ENCODE measurements at regions not wholly inside any gene's neighbourhood (a gene's known extent, or its start where the extent isn't known, plus 50 kb on each side); places are given as distances from the start of the nearest gene placed in this dataset.

DNA sequence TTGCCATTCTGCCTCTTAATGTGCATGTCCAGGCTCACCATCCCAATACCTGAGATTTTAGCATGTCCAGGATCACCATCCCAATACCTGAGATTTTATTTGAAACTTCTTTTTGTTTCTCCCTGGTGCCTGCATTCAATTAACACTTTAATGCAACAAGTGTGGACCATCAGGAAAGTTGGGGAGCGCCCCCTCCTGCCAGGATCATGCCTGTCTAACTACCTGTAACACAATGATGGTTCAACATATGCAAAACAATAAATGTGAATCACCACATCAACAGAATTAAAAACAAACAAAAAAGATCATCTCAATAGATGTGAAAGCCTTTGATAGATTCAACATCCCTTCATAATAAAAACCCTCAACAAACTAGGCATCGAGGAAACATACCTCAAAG lies 1359.5 kb upstream of the DIAPH2 start:
- no peaks in the 10 kb centered on the region for H3K27me3 Mint-ChIP-seq (ENCODE audit: low read depth)
- TF ChIP-seq, protein P1, sequence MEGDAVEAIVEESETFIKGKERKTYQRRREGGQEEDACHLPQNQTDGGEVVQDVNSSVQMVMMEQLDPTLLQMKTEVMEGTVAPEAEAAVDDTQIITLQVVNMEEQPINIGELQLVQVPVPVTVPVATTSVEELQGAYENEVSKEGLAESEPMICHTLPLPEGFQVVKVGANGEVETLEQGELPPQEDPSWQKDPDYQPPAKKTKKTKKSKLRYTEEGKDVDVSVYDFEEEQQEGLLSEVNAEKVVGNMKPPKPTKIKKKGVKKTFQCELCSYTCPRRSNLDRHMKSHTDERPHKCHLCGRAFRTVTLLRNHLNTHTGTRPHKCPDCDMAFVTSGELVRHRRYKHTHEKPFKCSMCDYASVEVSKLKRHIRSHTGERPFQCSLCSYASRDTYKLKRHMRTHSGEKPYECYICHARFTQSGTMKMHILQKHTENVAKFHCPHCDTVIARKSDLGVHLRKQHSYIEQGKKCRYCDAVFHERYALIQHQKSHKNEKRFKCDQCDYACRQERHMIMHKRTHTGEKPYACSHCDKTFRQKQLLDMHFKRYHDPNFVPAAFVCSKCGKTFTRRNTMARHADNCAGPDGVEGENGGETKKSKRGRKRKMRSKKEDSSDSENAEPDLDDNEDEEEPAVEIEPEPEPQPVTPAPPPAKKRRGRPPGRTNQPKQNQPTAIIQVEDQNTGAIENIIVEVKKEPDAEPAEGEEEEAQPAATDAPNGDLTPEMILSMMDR (IDR thresholded peaks at IDR 0.05): no peak

DNA sequence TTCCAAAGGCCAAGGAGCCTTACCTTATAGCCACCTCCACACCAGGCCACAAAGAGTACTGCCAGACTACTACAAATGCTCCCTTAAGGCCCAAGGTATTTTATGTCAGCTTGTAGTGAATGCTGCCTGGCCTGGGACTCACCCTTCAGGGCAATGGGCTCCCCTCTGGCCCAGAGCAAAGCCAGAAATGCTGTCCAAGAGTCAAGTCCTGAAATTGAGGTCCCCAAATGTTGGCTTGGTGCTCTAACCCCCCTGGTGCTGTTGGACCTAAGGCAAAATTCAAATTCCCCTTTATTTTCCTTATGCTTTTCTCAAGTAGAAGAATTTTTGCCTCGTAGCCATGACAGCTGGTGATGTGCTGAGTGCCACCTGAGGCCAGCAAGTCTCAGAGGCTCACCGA lies 1354.3 kb upstream of the DIAPH2 start:
- peaks cover 13% of the 10 kb centered on the region for H3K9me3 Mint-ChIP-seq (ENCODE audit: low read depth)
- no peaks in the 10 kb centered on the region for H3K36me3 Mint-ChIP-seq (ENCODE audit: low read depth)
- no peaks in the 10 kb centered on the region for H3K27me3 Mint-ChIP-seq (ENCODE audit: low read depth)
- H3K4me1 Mint-ChIP-seq (ENCODE audit: low read depth): no peaks in the 10 kb centered on the region
- H3K27ac Mint-ChIP-seq (ENCODE audit: unreplicated experiment): no peak overlapping the region
- no peak for DNase-seq (ENCODE audit: low spot score)
- TF ChIP-seq, protein P1 (IDR thresholded peaks at IDR 0.05): no peak
- H3K4me3 Mint-ChIP-seq (ENCODE audit: unreplicated experiment): no peak overlapping the region

More for the DNA sequence above, 1359.5 kb upstream of the DIAPH2 start:
- Mint-ChIP-seq H3K4me3 (ENCODE audit: unreplicated experiment) (no peak overlapping the region), H3K9me3 (ENCODE audit: low read depth) (peaks cover 13% of the 10 kb centered on the region), H3K36me3 (ENCODE audit: low read depth) (no peaks in the 10 kb centered on the region), H3K27ac (ENCODE audit: unreplicated experiment) (no peak overlapping the region), H3K4me1 (ENCODE audit: low read depth) (no peaks in the 10 kb centered on the region)
- DNase-seq (ENCODE audit: low spot score): no peak

DNA sequence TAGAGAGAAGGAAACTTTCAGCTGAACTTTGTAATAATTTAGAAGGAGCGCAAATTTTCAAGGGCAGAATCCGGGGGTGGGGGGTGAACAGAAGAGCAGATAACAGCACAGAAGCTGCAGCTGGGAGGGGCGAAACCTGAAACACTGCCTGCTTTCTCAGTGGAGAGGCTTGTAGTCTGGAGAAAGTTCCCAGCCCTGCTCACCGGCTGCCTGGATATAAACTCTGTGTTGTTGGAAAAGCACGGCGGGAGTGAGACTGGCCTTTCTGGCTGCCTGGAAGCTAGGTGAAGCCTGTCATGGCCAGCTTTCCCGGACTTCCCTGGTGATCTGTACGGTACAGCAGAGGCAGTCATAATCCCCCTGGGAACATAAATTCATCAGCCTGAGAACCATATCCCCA lies 1352.1 kb upstream of the DIAPH2 start:
- TF ChIP-seq, protein P1 (IDR thresholded peaks at IDR 0.05): no peak
- H3K4me3 Mint-ChIP-seq (ENCODE audit: unreplicated experiment): no peak overlapping the region
- no peaks in the 10 kb centered on the region for H3K36me3 Mint-ChIP-seq (ENCODE audit: low read depth)
- no peak for DNase-seq (ENCODE audit: low spot score)
- no peak overlapping the region for H3K27ac Mint-ChIP-seq (ENCODE audit: unreplicated experiment)
- peaks cover 14% of the 10 kb centered on the region for H3K9me3 Mint-ChIP-seq (ENCODE audit: low read depth)
- H3K4me1 Mint-ChIP-seq (ENCODE audit: low read depth): no peaks in the 10 kb centered on the region
- H3K27me3 Mint-ChIP-seq (ENCODE audit: low read depth): no peaks in the 10 kb centered on the region

DNA sequence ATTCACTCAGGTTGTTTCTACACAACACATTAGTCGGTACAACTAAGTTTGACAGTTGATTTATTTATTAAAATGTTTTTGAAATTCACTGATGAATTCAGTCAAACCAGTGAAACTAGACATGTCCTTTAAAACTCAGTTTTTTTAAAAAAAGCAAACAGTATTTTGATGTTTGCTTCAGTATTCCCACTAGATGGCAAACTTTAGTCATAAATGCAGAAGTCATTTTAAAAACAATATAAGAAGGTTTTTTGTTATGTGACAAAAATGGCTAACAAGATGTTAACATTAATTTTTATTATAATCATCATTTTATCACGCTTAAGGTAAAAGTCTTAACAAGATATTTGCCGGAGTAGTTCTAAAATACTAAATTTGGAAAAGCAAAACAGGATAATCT lies 1337.8 kb upstream of the DIAPH2 start:
- Mint-ChIP-seq H3K27me3 (ENCODE audit: low read depth) (no peaks in the 10 kb centered on the region), H3K4me1 (ENCODE audit: low read depth) (no peaks in the 10 kb centered on the region), H3K4me3 (ENCODE audit: unreplicated experiment) (no peak overlapping the region), H3K9me3 (ENCODE audit: low read depth) (no peaks in the 10 kb centered on the region), H3K36me3 (ENCODE audit: low read depth) (no peaks in the 10 kb centered on the region), H3K27ac (ENCODE audit: unreplicated experiment) (no peak overlapping the region)
- no peak for DNase-seq (ENCODE audit: low spot score)
- TF ChIP-seq, protein P1 (IDR thresholded peaks at IDR 0.05): peak; percentile 77

DNA sequence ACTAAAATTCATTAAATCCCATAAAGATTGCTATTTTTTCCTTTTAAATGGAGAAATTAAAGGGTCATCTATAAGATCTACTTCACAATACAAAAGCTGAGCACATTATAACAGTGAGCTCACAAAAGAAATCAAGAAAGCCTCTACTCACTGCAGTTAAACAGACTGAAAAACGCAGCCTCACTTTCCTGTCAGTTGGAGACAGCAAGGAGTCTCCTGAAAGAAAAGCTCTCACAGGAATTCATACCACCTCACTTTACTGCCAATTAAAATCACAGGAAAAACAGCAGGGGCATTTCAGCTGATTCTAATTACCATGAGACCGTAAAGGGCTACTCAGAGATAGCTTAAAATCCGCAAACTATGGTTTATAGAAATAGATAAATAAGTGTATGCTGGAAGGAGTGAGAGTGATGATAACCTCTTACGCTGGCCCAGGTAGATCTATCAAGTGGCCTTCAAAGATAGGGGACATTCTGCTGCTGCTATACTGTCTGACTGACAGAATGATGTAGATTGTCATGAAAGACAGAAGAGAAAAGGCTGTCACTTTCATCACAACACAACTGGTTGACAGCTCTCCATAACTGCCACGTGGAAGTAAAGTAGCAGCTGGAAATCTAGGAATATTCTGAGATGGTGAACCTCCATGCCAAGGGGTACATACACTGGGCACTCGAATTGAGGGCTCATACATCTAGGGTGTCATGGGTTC lies 1333.7 kb upstream of the DIAPH2 start:
- Mint-ChIP-seq H3K36me3 (ENCODE audit: low read depth) (no peaks in the 10 kb centered on the region), H3K4me1 (ENCODE audit: low read depth) (no peaks in the 10 kb centered on the region), H3K27ac (ENCODE audit: unreplicated experiment) (no peak overlapping the region), H3K27me3 (ENCODE audit: low read depth) (no peaks in the 10 kb centered on the region), H3K4me3 (ENCODE audit: unreplicated experiment) (no peak overlapping the region), H3K9me3 (ENCODE audit: low read depth) (peaks cover 5% of the 10 kb centered on the region)
- DNase-seq (ENCODE audit: low spot score): no peak
- TF ChIP-seq, protein P1 (IDR thresholded peaks at IDR 0.05): no peak

Measured in chondrocyte (in vitro differentiated cells).